Sigmoid colon (tissue), 6 donors: ENCODE measurements at regions not wholly inside any gene's neighbourhood (a gene's known extent, or its start where the extent isn't known, plus 50 kb on each side); places are given as distances from the start of the nearest gene placed in this dataset.

Experiments
- DNase-seq: peaks from one replicate; pipeline ENCODE4 v3.0.0-alpha.2; 2019
- H3K27ac ChIP-seq, 4 donors: fragments of 200-600 bp; sonication (generic); one replicate each; pipeline ENCODE4 v1.5.1; 2016 to 2019; ENCODE audit warnings: mild to moderate bottlenecking in 1 of 4
- H3K27me3 ChIP-seq, 3 donors: fragments of 200-600 bp; sonication (generic); one replicate each; pipeline ENCODE4 v1.5.1; 2019; ENCODE audit warnings: mild to moderate bottlenecking in 1 of 3
- H3K36me3 ChIP-seq, 4 donors: fragments of 200-600 bp; sonication (generic); one replicate each; pipeline ENCODE4 v1.5.1; 2016 to 2019
- H3K4me1 ChIP-seq, 4 donors: fragments of 200-600 bp; sonication (generic); one replicate each; pipeline ENCODE4 v1.5.1; 2017 to 2019
- H3K4me3 ChIP-seq, 4 donors: fragments of 200-600 bp; sonication (generic); one replicate each; pipeline ENCODE4 v1.5.1; 2017 to 2019; ENCODE audit warnings: mild to moderate bottlenecking in 2 of 4, moderate library complexity in 1 of 4
- H3K9me3 ChIP-seq, 4 donors: fragments of 200-600 bp in 3 of 4; sonication (generic) in 3 of 4; one replicate each; pipeline versions ENCODE4 v1.5.1 to v1.6.1; 2013 to 2019
- CTCF ChIP-seq, 4 experiments: fragments of 450-650 bp in 3 of 4; fragments of 200-600 bp in 1 of 4; IDR thresholded peaks; one replicate each; pipeline ENCODE4 v1.5.1; 2016 to 2019; ENCODE audit warnings: antibody characterized with exemption in 4 of 4, mild to moderate bottlenecking in 3 of 4, moderate library complexity in 2 of 4
- EP300 ChIP-seq, 4 donors: sonication (generic); formaldehyde crosslinking; IDR thresholded peaks; one replicate each; pipeline ENCODE4 v1.6.1; 2017; ENCODE audit warnings: antibody characterized with exemption in 4 of 4
- POLR2A ChIP-seq, 2 donors: fragments of 450-650 bp; IDR thresholded peaks; one replicate each; pipeline ENCODE4 v1.6.1; 2016; ENCODE audit warnings: antibody characterized with exemption in 2 of 2, mild to moderate bottlenecking in 2 of 2, moderate library complexity in 2 of 2
- POLR2AphosphoS5 ChIP-seq, 4 donors: sonication (generic); formaldehyde crosslinking; IDR thresholded peaks; one replicate each; pipeline ENCODE4 v1.6.1; 2017; ENCODE audit warnings: antibody characterized with exemption in 4 of 4
- WGBS, 2 donors: extraction: QIAGEN DNeasy Blood & Tissue Kit; methylation state at CpG; one replicate each; pipeline ENCODE4 v1.1.7; 2013; 5-methylcytosine and 5-hydroxymethylcytosine counted together
- intact Hi-C: fragments of 100-400 bp; cut with DNase I; formaldehyde crosslinking; loops from one replicate; pipeline ENCODE4 v1.15.1; 2023
- donor health status: healthy with polysubstance abuse.
- donor health status: healthy.

DNA sequence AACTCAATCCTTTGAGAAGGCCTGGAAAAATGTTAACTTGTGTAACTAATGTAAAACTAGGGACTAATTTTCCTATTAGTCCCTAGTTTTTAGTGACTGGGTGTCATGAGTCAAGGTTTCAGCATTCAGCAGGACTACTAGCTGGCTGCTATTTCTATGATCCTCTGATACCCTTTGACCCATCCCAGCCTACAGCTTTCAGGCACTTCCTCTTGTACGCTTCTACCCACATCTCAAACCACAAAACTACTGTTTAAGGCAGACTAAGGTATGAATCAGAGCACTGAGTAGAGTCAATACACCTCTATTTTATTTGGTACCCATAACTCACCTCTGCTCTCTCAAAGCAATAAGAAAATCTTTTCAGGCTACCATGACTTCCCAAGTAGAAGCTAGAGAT is 809.6 kb downstream of the PDHA2 start:
- no peak overlapping the region for H3K4me3 ChIP-seq
- intact Hi-C loops = no loop called here
- WGBS, 2 donors = 32 to 41% methylated on average over 1 of the region's 1 CpG
- TF ChIP-seq POLR2A (IDR thresholded peaks at IDR 0.05) = no peak
- TF ChIP-seq CTCF (IDR thresholded peaks at IDR 0.05) = no peak
- no peak for TF ChIP-seq POLR2AphosphoS5 (IDR thresholded peaks at IDR 0.05)
- no peak for TF ChIP-seq EP300 (IDR thresholded peaks at IDR 0.05)
- H3K36me3 ChIP-seq = no peaks in the 10 kb centered on the region
- H3K9me3 ChIP-seq = peaks cover 0 to 3% (median 0%) of the 10 kb centered on the region in 4 donors
- no peak for DNase-seq
- H3K4me1 ChIP-seq = no peaks in the 10 kb centered on the region
- no peaks in the 10 kb centered on the region for H3K27me3 ChIP-seq
- H3K27ac ChIP-seq = no peak overlapping the region

GRCh38 chr4:96652158-96652557 is 812.3 kb downstream of the PDHA2 start:
- H3K9me3 ChIP-seq = peaks cover 0 to 3% (median 0%) of the 10 kb centered on the region in 4 donors
- 86 to 98% methylated on average over 1 of the region's 1 CpG for WGBS, 2 donors
- no peaks in the 10 kb centered on the region for H3K36me3 ChIP-seq
- no peak for TF ChIP-seq POLR2AphosphoS5 (IDR thresholded peaks at IDR 0.05)
- TF ChIP-seq POLR2A (IDR thresholded peaks at IDR 0.05) = no peak
- TF ChIP-seq CTCF (IDR thresholded peaks at IDR 0.05) = no peak
- TF ChIP-seq EP300 (IDR thresholded peaks at IDR 0.05) = no peak
- H3K4me1 ChIP-seq = no peaks in the 10 kb centered on the region
- no peak for DNase-seq
- no peak overlapping the region for H3K4me3 ChIP-seq
- H3K27me3 ChIP-seq = no peaks in the 10 kb centered on the region
- intact Hi-C loops = no loop called here
- H3K27ac ChIP-seq = no peak overlapping the region

GRCh38 chr4:96652821-96653220 is 812.9 kb downstream of the PDHA2 start:
- 96 to 97% methylated on average over 7 of the region's 7 CpGs for WGBS, 2 donors
- Histone ChIP-seq H3K4me3 (no peak overlapping the region), H3K4me1 (no peaks in the 10 kb centered on the region), H3K9me3 (peaks cover 0 to 3% (median 0%) of the 10 kb centered on the region in 4 donors), H3K27ac (no peak overlapping the region), H3K27me3 (no peaks in the 10 kb centered on the region), H3K36me3 (no peaks in the 10 kb centered on the region)
- intact Hi-C loops = no loop called here
- TF ChIP-seq EP300 (IDR thresholded peaks at IDR 0.05) (no peak), POLR2A (IDR thresholded peaks at IDR 0.05) (no peak), CTCF (IDR thresholded peaks at IDR 0.05) (no peak), POLR2AphosphoS5 (IDR thresholded peaks at IDR 0.05) (no peak)
- DNase-seq = no peak

DNA sequence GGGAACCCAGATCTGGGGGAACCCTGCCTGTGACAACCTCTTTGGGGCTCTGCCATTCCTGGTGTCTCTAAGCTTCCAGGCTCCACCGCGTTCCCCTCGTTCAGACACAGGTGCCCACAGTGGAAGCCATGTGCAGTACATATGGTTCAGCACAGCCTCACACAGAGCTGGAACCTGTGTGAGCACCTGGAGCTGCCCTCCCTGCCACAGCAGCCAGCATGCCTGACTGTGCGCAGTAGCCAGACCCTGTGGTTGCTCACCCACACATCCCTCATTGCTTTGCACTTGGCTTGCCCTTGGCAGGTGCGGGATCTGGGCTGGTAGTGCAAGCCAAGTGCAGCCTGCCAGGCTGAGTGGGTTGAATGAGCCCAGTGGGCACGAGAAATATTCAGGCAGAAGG is 814.2 kb downstream of the PDHA2 start:
- H3K9me3 ChIP-seq = peaks cover 0 to 3% (median 0%) of the 10 kb centered on the region in 4 donors
- no peaks in the 10 kb centered on the region for H3K27me3 ChIP-seq
- no peak for DNase-seq
- H3K4me3 ChIP-seq = no peak overlapping the region
- TF ChIP-seq CTCF (IDR thresholded peaks at IDR 0.05) = no peak
- TF ChIP-seq EP300 (IDR thresholded peaks at IDR 0.05) = no peak
- no peak for TF ChIP-seq POLR2A (IDR thresholded peaks at IDR 0.05)
- TF ChIP-seq POLR2AphosphoS5 (IDR thresholded peaks at IDR 0.05) = no peak
- intact Hi-C loops = no loop called here
- 93 to 94% methylated on average over 6 of the region's 6 CpGs for WGBS, 2 donors
- H3K4me1 ChIP-seq = no peaks in the 10 kb centered on the region
- H3K27ac ChIP-seq = no peak overlapping the region
- no peaks in the 10 kb centered on the region for H3K36me3 ChIP-seq

- Histone ChIP-seq H3K27me3 (no peaks in the 10 kb centered on the region), H3K36me3 (no peaks in the 10 kb centered on the region), H3K9me3 (no peaks in the 10 kb centered on the region), H3K27ac (no peak overlapping the region), H3K4me1 (no peaks in the 10 kb centered on the region), H3K4me3 (no peak overlapping the region)
- TF ChIP-seq EP300 (IDR thresholded peaks at IDR 0.05) (no peak), POLR2AphosphoS5 (IDR thresholded peaks at IDR 0.05) (no peak), CTCF (IDR thresholded peaks at IDR 0.05) (no peak), POLR2A (IDR thresholded peaks at IDR 0.05) (no peak)
- intact Hi-C loops = no loop called here
- DNase-seq = no peak
- 52 to 64% methylated on average over 2 of the region's 2 CpGs for WGBS, 2 donors
These were observed 830.5 kb downstream of the PDHA2 start for GRCh38 chr4:96670381-96670780.
